T-helper 1 cell treated with Interleukin-12 subunit alpha and Interleukin-12 subunit beta and Interleukin-4 antibody, amounts not matched to agents 30 μg/mL and 1 μg/mL, for 36 hours (primary cell): ENCODE measurements at regions not wholly inside any gene's neighbourhood (a gene's known extent, or its start where the extent isn't known, plus 50 kb on each side); places are given as distances from the start of the nearest gene placed in this dataset.
"Not testable (repeated sequence)": the region's sequence is repeated elsewhere in the genome, so short reads cannot be mapped to it uniquely, and the experiment has no call there.

Experiments
- H3K27ac Mint-ChIP-seq: one replicate; pipeline ENCODE4 v1.8.0; 2021; ENCODE audit warnings: mild to moderate bottlenecking, mixed read lengths
- H3K27me3 Mint-ChIP-seq: one replicate; pipeline ENCODE4 v1.8.0; 2021; ENCODE audit warnings: low read depth, mixed read lengths
- H3K36me3 Mint-ChIP-seq: one replicate; pipeline ENCODE4 v1.8.0; 2021; ENCODE audit warnings: low read depth, mixed read lengths
- H3K4me1 Mint-ChIP-seq: one replicate; pipeline ENCODE4 v1.8.0; 2021; ENCODE audit warnings: low read depth, mixed read lengths
- H3K4me3 Mint-ChIP-seq: one replicate; pipeline ENCODE4 v1.8.0; 2021; ENCODE audit warnings: mild to moderate bottlenecking, moderate library complexity, mixed read lengths
- H3K9me3 Mint-ChIP-seq: one replicate; pipeline ENCODE4 v1.8.0; 2021; ENCODE audit warnings: mixed read lengths

DNA sequence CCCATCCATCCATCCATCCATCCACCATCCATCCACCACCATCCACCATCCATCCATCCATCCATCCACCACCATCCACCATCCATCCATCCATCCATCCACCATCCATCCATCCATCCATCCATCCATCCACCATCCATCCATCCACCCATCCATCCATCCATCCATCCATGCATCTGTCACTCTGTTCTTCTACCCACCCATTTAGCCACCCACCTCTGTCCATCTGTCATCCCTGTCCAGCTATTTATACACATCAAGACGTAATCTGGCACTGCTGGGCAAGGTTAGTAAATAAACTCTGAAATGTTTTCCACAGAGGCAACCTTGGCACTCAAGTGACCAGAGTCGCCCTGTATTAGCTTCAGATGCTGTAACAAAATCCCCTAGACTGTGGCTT, 120.9 kb downstream of the RTP5 start:
- Mint-ChIP-seq H3K36me3 (no peaks in the 10 kb centered on the region), H3K27ac (no peak overlapping the region), H3K4me1 (no peaks in the 10 kb centered on the region), H3K4me3 (no peak overlapping the region), H3K9me3 (peaks cover 15% of the 10 kb centered on the region), H3K27me3 (no peaks in the 10 kb centered on the region)

- Mint-ChIP-seq H3K36me3 (no peaks in the 10 kb centered on the region), H3K9me3 (peaks cover 15% of the 10 kb centered on the region), H3K27ac (no peak overlapping the region)
Observed at GRCh38 chr2:241991299-241991698, 121.8 kb downstream of the RTP5 start.

GRCh38 chr2:241992753-241993152, 123.2 kb downstream of the RTP5 start:
- Mint-ChIP-seq H3K4me3 (no peak overlapping the region), H3K36me3 (no peaks in the 10 kb centered on the region), H3K27me3 (no peaks in the 10 kb centered on the region), H3K9me3 (peaks cover 8% of the 10 kb centered on the region), H3K4me1 (no peaks in the 10 kb centered on the region), H3K27ac (no peak overlapping the region)

More at GRCh38 chr2:241991299-241991698, 121.8 kb downstream of the RTP5 start:
- no peaks in the 10 kb centered on the region for H3K27me3 Mint-ChIP-seq
- H3K4me1 Mint-ChIP-seq = no peaks in the 10 kb centered on the region
- no peak overlapping the region for H3K4me3 Mint-ChIP-seq

DNA sequence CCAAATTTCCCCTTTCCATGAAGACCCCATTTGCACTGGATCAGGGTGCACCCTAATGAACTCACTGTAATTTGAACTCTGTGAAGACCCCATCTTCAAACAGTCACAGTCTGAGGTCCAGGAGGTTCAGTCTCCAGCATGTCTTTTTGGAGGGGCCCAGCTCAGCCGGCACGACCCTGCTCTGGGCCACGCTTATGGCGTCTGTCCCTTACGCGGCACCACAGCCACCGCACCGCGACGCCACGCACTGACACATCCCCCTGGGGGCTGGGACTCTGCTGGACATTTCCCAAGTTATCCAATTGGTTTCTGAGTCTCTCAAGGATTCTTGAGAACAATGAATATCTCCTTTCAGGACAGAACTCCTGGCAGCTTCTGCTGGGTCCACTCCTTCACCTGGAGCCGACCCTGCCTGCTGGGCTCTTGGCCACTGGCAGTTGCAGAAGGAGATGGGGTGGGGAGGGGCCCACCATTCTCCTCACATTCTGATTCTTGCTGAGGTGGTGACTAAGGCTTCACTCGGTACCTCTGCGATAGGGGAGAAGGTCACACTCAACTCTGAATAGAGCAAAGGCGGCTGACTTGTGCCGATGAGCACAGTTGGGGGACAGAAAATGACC, 124.0 kb downstream of the RTP5 start:
- Mint-ChIP-seq H3K27ac (no peak overlapping the region), H3K9me3 (peaks cover 7% of the 10 kb centered on the region), H3K4me3 (no peak overlapping the region), H3K27me3 (no peaks in the 10 kb centered on the region), H3K36me3 (no peaks in the 10 kb centered on the region), H3K4me1 (no peaks in the 10 kb centered on the region)

DNA sequence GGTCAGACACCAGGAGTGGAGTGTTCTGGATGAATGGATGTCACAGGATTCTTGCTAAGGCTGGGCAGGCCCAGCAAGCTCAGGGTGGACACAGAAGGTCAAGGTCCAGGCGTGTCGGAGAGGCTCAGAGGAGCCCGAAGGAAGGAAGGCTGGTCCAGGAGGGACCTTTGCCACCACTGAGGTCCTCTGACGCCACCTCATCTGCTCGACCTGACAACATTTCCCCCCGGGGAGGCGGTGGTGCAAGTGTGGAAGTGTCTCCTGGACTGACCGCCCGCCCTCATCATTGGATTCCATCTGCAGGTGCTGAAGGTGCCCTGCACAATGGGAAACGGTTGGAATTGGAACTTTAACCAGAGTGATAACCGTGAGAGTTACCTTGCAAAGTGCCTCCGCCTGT, 124.6 kb downstream of the RTP5 start:
- Mint-ChIP-seq H3K9me3 (peaks cover 4% of the 10 kb centered on the region), H3K27ac (no peak overlapping the region), H3K27me3 (no peaks in the 10 kb centered on the region), H3K4me1 (no peaks in the 10 kb centered on the region), H3K4me3 (no peak overlapping the region), H3K36me3 (no peaks in the 10 kb centered on the region)

GRCh38 chr2:241994556-241995213, 125.2 kb downstream of the RTP5 start:
- H3K27ac Mint-ChIP-seq = no peak overlapping the region
- H3K36me3 Mint-ChIP-seq = no peaks in the 10 kb centered on the region
- no peaks in the 10 kb centered on the region for H3K27me3 Mint-ChIP-seq
- H3K9me3 Mint-ChIP-seq = peaks cover 4% of the 10 kb centered on the region
- no peak overlapping the region for H3K4me3 Mint-ChIP-seq
- H3K4me1 Mint-ChIP-seq = no peaks in the 10 kb centered on the region

GRCh38 chr2:241996100-241996499, 126.6 kb downstream of the RTP5 start:
- Mint-ChIP-seq H3K4me1 (no peaks in the 10 kb centered on the region), H3K27me3 (no peaks in the 10 kb centered on the region), H3K27ac (no peak overlapping the region), H3K4me3 (no peak overlapping the region), H3K36me3 (no peaks in the 10 kb centered on the region), H3K9me3 (no peaks in the 10 kb centered on the region)

- H3K27ac Mint-ChIP-seq = no peak overlapping the region
- H3K36me3 Mint-ChIP-seq = no peaks in the 10 kb centered on the region
Observed at GRCh38 chr2:241997017-241997416, 127.5 kb downstream of the RTP5 start.

DNA sequence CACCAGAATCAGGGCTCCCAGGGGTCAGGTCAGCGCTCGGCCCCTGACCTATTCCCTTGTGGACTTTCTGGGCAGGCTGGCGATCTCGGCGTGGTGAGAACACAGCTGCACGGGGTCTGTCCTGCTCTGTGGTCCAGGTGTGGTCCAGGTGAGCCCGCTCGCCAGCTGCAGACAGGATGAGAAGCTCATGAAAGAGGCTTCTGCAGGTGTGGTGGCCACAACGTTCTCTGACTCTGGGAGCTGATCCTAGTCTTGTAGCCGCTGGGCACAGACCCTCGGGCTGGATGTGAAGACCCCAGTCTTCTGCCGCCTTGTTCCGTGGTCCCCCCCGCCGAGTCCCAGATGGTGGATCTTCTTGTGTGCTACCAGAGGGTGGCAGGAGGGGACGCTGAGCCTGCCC, 129.7 kb downstream of the RTP5 start:
- Mint-ChIP-seq H3K27me3 (no peaks in the 10 kb centered on the region), H3K27ac (no peak overlapping the region), H3K9me3 (no peaks in the 10 kb centered on the region), H3K36me3 (no peaks in the 10 kb centered on the region), H3K4me1 (peaks cover 4% of the 10 kb centered on the region), H3K4me3 (no peak overlapping the region)

More at GRCh38 chr2:241997017-241997416, 127.5 kb downstream of the RTP5 start:
- Mint-ChIP-seq H3K27me3 (no peaks in the 10 kb centered on the region), H3K9me3 (no peaks in the 10 kb centered on the region), H3K4me3 (no peak overlapping the region), H3K4me1 (no peaks in the 10 kb centered on the region)

GRCh38 chr2:242001853-242002252, 132.3 kb downstream of the RTP5 start:
- H3K4me3 Mint-ChIP-seq = no peak overlapping the region
- no peaks in the 10 kb centered on the region for H3K36me3 Mint-ChIP-seq
- H3K4me1 Mint-ChIP-seq = peaks cover 4% of the 10 kb centered on the region
- no peaks in the 10 kb centered on the region for H3K27me3 Mint-ChIP-seq
- H3K27ac Mint-ChIP-seq = no peak overlapping the region
- H3K9me3 Mint-ChIP-seq = peaks cover 6% of the 10 kb centered on the region

- Mint-ChIP-seq H3K4me1 (peaks cover 4% of the 10 kb centered on the region), H3K36me3 (no peaks in the 10 kb centered on the region), H3K9me3 (peaks cover 6% of the 10 kb centered on the region), H3K4me3 (no peak overlapping the region), H3K27me3 (no peaks in the 10 kb centered on the region), H3K27ac (no peak overlapping the region)
Observed at GRCh38 chr2:242002944-242003343, 133.4 kb downstream of the RTP5 start.

GRCh38 chr2:242004223-242004901, 134.8 kb downstream of the RTP5 start:
- Mint-ChIP-seq H3K36me3 (no peaks in the 10 kb centered on the region), H3K27me3 (no peaks in the 10 kb centered on the region)

GRCh38 chr2:242004902-242005230, 135.3 kb downstream of the RTP5 start:
- H3K4me1 Mint-ChIP-seq = peaks cover 4% of the 10 kb centered on the region
- no peak overlapping the region for H3K4me3 Mint-ChIP-seq
- H3K27me3 Mint-ChIP-seq = no peaks in the 10 kb centered on the region
- no peaks in the 10 kb centered on the region for H3K36me3 Mint-ChIP-seq
- no peak overlapping the region for H3K27ac Mint-ChIP-seq
- peaks cover 6% of the 10 kb centered on the region for H3K9me3 Mint-ChIP-seq

More at GRCh38 chr2:242004223-242004901, 134.8 kb downstream of the RTP5 start:
- H3K4me1 Mint-ChIP-seq = peaks cover 4% of the 10 kb centered on the region
- peaks cover 6% of the 10 kb centered on the region for H3K9me3 Mint-ChIP-seq
- no peak overlapping the region for H3K27ac Mint-ChIP-seq
- no peak overlapping the region for H3K4me3 Mint-ChIP-seq

DNA sequence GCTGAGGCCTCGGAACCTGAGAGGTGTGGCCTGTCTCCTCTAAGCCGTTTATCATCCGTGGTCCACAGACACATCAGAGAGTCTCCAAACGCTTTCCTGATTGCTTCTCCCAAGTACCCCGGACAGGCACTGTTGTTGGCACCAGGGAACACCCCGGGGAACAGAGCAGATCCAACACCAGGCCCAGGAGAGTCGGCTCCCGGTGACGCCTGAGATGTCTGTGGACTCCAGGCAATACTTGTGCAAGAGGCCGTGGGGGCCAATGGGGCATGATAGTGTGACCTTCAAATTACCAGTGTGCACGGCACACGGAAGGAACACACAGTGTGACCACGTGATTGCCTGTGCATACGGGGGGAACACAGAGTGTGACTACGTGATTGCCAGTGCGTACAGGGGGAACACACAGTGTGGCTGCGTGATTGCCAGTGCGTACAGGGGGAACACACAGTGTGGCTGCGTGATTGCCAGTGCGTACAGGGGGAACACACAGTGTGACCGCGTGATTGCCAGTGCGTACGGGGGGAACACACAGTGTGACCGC, 136.6 kb downstream of the RTP5 start:
- not testable (repeated sequence) for H3K4me1 Mint-ChIP-seq, H3K4me3 Mint-ChIP-seq, H3K27me3 Mint-ChIP-seq, H3K36me3 Mint-ChIP-seq, H3K27ac Mint-ChIP-seq, H3K9me3 Mint-ChIP-seq

GRCh38 chr2:242008908-242009307, 139.4 kb downstream of the RTP5 start:
- not testable (repeated sequence) for H3K27me3 Mint-ChIP-seq, H3K4me3 Mint-ChIP-seq, H3K27ac Mint-ChIP-seq

More at GRCh38 chr2:242008908-242009307, 139.4 kb downstream of the RTP5 start:
- not testable (repeated sequence) for H3K4me1 Mint-ChIP-seq, H3K9me3 Mint-ChIP-seq, H3K36me3 Mint-ChIP-seq
